SK-N-SH (cell line): ENCODE measurements at regions not wholly inside any gene's neighbourhood (a gene's known extent, or its start where the extent isn't known, plus 50 kb on each side); places are given as distances from the start of the nearest gene placed in this dataset.

Experiments used
- CTCF ChIA-PET: fragments of 300-600, 350-600 bp; formaldehyde crosslinking; extraction: SDS; loops from one replicate; lab custom pipeline; 2021; lab: Yijun Ruan, JAX
- POLR2A ChIA-PET: fragments of 350-600 bp; sonication (Branson Sonifier 250); formaldehyde crosslinking; extraction: SDS; loops from one replicate; lab custom pipeline; 2020; ENCODE audit warnings: antibody characterized with exemption, inconsistent platforms; lab: Yijun Ruan, JAX
- DNase-seq: peaks from one replicate; pipeline ENCODE4 v3.0.0; 2012
- H2AFZ ChIP-seq: fragments of 200-600 bp; sonication (generic); 2 replicates; pipeline ENCODE4 v1.8.1; 2016; ENCODE audit warnings: antibody characterized with exemption, mild to moderate bottlenecking, low read depth
- H3F3A ChIP-seq: fragments of 200-600 bp; sonication (generic); replicated peaks from 2 replicates; pipeline ENCODE3; 2016; ENCODE audit warnings: antibody characterized with exemption, mild to moderate bottlenecking; ENCODE audit not compliant: insufficient read depth
- H3K27ac ChIP-seq, 2 experiments: fragments of 200-500 bp in 1 of 2; fragments of 200-600 bp in 1 of 2; sonication (Bioruptor generic) in 1 of 2; sonication (generic), shearing (Covaris generic) in 1 of 2; 2 replicates each; pipeline versions ENCODE4 v1.5.1 to v1.6.1; 2014 to 2016; ENCODE audit warnings: low read depth in 2 of 2, inconsistent platforms in 1 of 2, low read length in 1 of 2, mild to moderate bottlenecking in 1 of 2, mixed read lengths in 1 of 2
- H3K27me3 ChIP-seq: fragments of 200-600 bp; sonication (generic), shearing (Covaris generic); 2 replicates; pipeline ENCODE4 v1.6.1; 2016; ENCODE audit warnings: mixed run types; ENCODE audit not compliant: insufficient read depth
- H3K36me3 ChIP-seq, 2 experiments: fragments of 200-500 bp in 1 of 2; fragments of 200-600 bp in 1 of 2; sonication (Bioruptor generic) in 1 of 2; sonication (generic) in 1 of 2; replicated peaks in 1 of 2; 2 replicates each; pipeline versions ENCODE3 to v1.5.1; 2014 to 2016; ENCODE audit warnings: low read length in 1 of 2, mild to moderate bottlenecking in 1 of 2; ENCODE audit not compliant: insufficient read depth in 2 of 2, control insufficient read depth in 1 of 2
- H3K4me1 ChIP-seq, 2 experiments: fragments of 200-500 bp in 1 of 2; fragments of 200-600 bp in 1 of 2; sonication (Bioruptor generic) in 1 of 2; sonication (generic), shearing (Covaris generic) in 1 of 2; 2 replicates each; pipeline versions ENCODE4 v1.5.1 to v1.6.1; 2014 to 2016; ENCODE audit warnings: low read depth in 1 of 2, low read length in 1 of 2, mixed run types in 1 of 2; ENCODE audit not compliant: insufficient read depth in 2 of 2, control insufficient read depth in 1 of 2
- H3K4me2 ChIP-seq: fragments of 200-600 bp; sonication (generic), shearing (Covaris generic); 2 replicates; pipeline ENCODE4 v1.6.1; 2017; ENCODE audit warnings: mixed run types
- H3K4me3 ChIP-seq, 2 experiments: fragments of 200-500 bp in 1 of 2; fragments of 200-600 bp in 1 of 2; sonication (Bioruptor generic) in 1 of 2; sonication (generic), shearing (Covaris generic) in 1 of 2; 2 replicates each; pipeline versions ENCODE4 v1.5.1 to v1.8.1; 2014 to 2016; ENCODE audit warnings: low read depth in 2 of 2, inconsistent platforms in 1 of 2, low read length in 1 of 2, mild to moderate bottlenecking in 1 of 2, mixed read lengths in 1 of 2, moderate library complexity in 1 of 2
- H3K79me2 ChIP-seq: fragments of 200-600 bp; sonication (generic); 2 replicates; pipeline ENCODE4 v1.8.1; 2017; ENCODE audit warnings: mild to moderate bottlenecking; ENCODE audit not compliant: insufficient read depth
- H3K9ac ChIP-seq: fragments of 200-600 bp; sonication (generic); 2 replicates; pipeline ENCODE4 v1.6.1; 2017; ENCODE audit warnings: mixed run types
- H3K9me2 ChIP-seq: fragments of 200-600 bp; sonication (generic); 2 replicates; pipeline ENCODE4 v1.6.1; 2017; ENCODE audit warnings: mixed run types
- H3K9me3 ChIP-seq: fragments of 200-600 bp; sonication (generic); 2 replicates; pipeline ENCODE4 v1.6.1; 2017; ENCODE audit warnings: mixed run types, mild to moderate bottlenecking, moderate library complexity
- H4K20me1 ChIP-seq: fragments of 200-600 bp; sonication (generic); 2 replicates; pipeline ENCODE4 v1.6.1; 2017; ENCODE audit warnings: mild to moderate bottlenecking, mixed run types; ENCODE audit not compliant: insufficient read depth
- CHD2 ChIP-seq: fragments of 150-350 bp; IDR thresholded peaks from 2 replicates; pipeline ENCODE4 v1.6.1; 2018; ENCODE audit warnings: low read length; ENCODE audit not compliant: partially characterized antibody
- CTCF ChIP-seq: fragments of 200-600 bp; sonication (generic); IDR thresholded peaks from 2 replicates; pipeline ENCODE4 v1.6.1; 2017; ENCODE audit warnings: antibody characterized with exemption, mild to moderate bottlenecking, moderate library complexity
- FOSL2 ChIP-seq: IDR thresholded peaks from 2 replicates; pipeline ENCODE4 v1.4.0; 2012; ENCODE audit warnings: low read depth, mild to moderate bottlenecking, moderate library complexity, borderline replicate concordance
- FOXJ3 ChIP-seq: sonication (generic); formaldehyde crosslinking; IDR thresholded peaks from 2 replicates; pipeline ENCODE4 v1.5.1; 2020; ENCODE audit warnings: mild to moderate bottlenecking, missing genetic modification reagents
- GABPA ChIP-seq: IDR thresholded peaks from 2 replicates; pipeline ENCODE4 v1.4.0; 2012; ENCODE audit warnings: low read depth, mild to moderate bottlenecking
- GATA2 ChIP-seq: sonication (generic); formaldehyde crosslinking; IDR thresholded peaks from 2 replicates; pipeline ENCODE4 v1.5.0; 2020; ENCODE audit warnings: mild to moderate bottlenecking, missing genetic modification reagents
- IRF3 ChIP-seq: fragments of 150-350 bp; IDR thresholded peaks from 2 replicates; pipeline ENCODE4 v1.6.1; 2016; ENCODE audit warnings: mild to moderate bottlenecking, low read depth, low read length
- JUND ChIP-seq: IDR thresholded peaks from 2 replicates; pipeline ENCODE4 v1.4.0; 2012
- MAX ChIP-seq: IDR thresholded peaks from 2 replicates; pipeline ENCODE4 v1.4.0; 2012; ENCODE audit warnings: low read depth
- MEF2A ChIP-seq: IDR thresholded peaks from 2 replicates; pipeline ENCODE4 v1.4.0; 2012; ENCODE audit warnings: low read depth, borderline replicate concordance
- NRF1 ChIP-seq: IDR thresholded peaks from 2 replicates; pipeline ENCODE4 v1.6.1; 2012; ENCODE audit warnings: low read depth, mild to moderate bottlenecking, low read length
- REST ChIP-seq: IDR thresholded peaks from 2 replicates; pipeline ENCODE4 v1.6.1; 2012; ENCODE audit warnings: mild to moderate bottlenecking, low read depth, low read length, moderate library complexity
- TAF1 ChIP-seq: IDR thresholded peaks from 2 replicates; pipeline ENCODE4 v1.6.1; 2012; ENCODE audit warnings: low read depth, mild to moderate bottlenecking, low read length, moderate library complexity, borderline replicate concordance
- USF1 ChIP-seq: IDR thresholded peaks from 2 replicates; pipeline ENCODE4 v1.4.0; 2012; ENCODE audit warnings: low read depth, borderline replicate concordance
- WGBS: methylation state at CpG from one replicate; pipeline ENCODE4 v1.1.6; 2017; ENCODE audit warnings: low lambda C conversion rate; 5-methylcytosine and 5-hydroxymethylcytosine counted together

- H3K36me3 ChIP-seq = no peaks in the 10 kb centered on the region
- H3K4me2 ChIP-seq = no peak overlapping the region
- H3K79me2 ChIP-seq = no peaks in the 10 kb centered on the region
- no peak for DNase-seq
- no peaks in the 10 kb centered on the region for H3F3A ChIP-seq
- H3K27ac ChIP-seq = no peak overlapping the region
- no peak overlapping the region for H3K9ac ChIP-seq
- 41% methylated on average over 5 of the region's 5 CpGs for WGBS
- no peak overlapping the region for H3K4me3 ChIP-seq
- no peaks in the 10 kb centered on the region for H3K9me2 ChIP-seq
- no peaks in the 10 kb centered on the region for H3K9me3 ChIP-seq
- H2AFZ ChIP-seq = no peak overlapping the region
- H3K27me3 ChIP-seq = peaks cover 22% of the 10 kb centered on the region
- no peaks in the 10 kb centered on the region for H4K20me1 ChIP-seq
- TF ChIP-seq TAF1 = no peak
- no peak for TF ChIP-seq USF1
- TF ChIP-seq MAX = no peak
- TF ChIP-seq NRF1 = no peak
- no peak for TF ChIP-seq IRF3
- no peak for TF ChIP-seq CHD2
- TF ChIP-seq FOSL2 = no peak
- TF ChIP-seq GATA2 (CRISPR knock-in tag) = no peak
- no peak for TF ChIP-seq REST
- no peak for TF ChIP-seq CTCF
- TF ChIP-seq FOXJ3 (CRISPR knock-in tag) = no peak
- TF ChIP-seq GABPA = no peak
- TF ChIP-seq MEF2A = no peak
- TF ChIP-seq JUND = no peak
- CTCF ChIA-PET = interaction anchor here (0.6 to 5.6 kb wide), 5 partner anchors 9 to 164 kb away, joined by 3 to 40 read pairs (median 4); no protein-coding TSS in a partner anchor
- POLR2A ChIA-PET = interaction anchor here (1.0 kb wide), 1 partner anchor 188 kb away, joined by 3 read pairs; no protein-coding TSS in a partner anchor
- H3K4me1 ChIP-seq = no peaks in the 10 kb centered on the region
Measured at GRCh38 chr22:22180738-22181285, 63.8 kb upstream of the VPREB1 start.
